GM18861 (cell line): ENCODE measurements at regions not wholly inside any gene's neighbourhood (a gene's known extent, or its start where the extent isn't known, plus 50 kb on each side); places are given as distances from the start of the nearest gene placed in this dataset.
"Not testable (repeated sequence)": the region's sequence is repeated elsewhere in the genome, so short reads cannot be mapped to it uniquely, and the experiment has no call there.

Experiments used
- ATAC-seq: cut with Tn5 transposase; IDR thresholded peaks from one replicate; pipeline ENCODE4 v1.9.1; 2021; ENCODE audit not compliant: unreplicated experiment

DNA sequence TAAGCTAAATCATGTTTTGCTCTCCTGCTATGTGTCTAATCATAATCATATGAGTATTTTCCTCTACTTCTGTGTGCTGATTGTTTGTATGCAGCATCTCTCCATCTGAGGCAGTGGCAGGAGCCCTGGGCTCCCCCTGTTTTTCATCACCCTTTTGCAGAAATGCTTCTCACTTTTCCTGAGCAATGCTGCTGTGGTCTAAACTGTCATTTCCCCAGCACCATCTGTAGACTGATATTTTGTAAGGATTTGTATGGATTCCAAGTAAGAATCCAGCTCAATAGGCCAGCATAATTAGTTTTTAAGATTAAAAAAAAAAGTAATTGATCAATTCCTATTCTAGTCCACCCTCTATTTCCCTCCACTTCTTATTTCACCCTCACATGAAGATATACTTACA lies 257.0 kb upstream of the CPHXL start:
- no peak for ATAC-seq

DNA sequence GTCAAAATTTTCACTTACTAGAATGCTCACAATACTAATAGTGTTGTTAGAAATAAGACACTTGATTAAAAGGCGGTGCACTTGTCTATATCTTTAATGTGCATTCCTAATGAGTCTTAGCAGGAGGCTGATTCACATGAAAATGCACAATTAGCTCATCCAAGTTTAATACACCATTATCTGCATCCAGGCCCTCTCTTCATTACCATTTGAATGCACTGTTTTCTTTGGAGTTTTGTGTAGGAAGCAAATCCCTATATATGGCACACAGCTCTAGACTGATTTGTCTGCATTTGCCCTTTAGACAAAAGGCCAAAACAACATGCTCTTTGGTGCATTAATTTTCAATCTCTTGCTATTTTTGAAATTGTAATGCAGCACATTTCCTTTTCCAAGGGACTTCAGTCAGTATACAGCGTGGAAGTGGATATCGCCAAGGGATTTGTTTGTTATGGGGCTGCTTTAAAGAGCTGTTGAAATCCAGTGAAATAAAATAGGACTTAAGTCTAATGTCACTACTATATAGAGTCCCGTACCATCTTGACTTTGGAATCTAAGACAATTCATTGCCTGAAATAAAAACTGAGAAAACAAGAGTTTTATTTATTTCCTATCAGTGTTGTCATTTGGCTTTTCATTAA lies 257.6 kb upstream of the CPHXL start:
- ATAC-seq = no peak

DNA sequence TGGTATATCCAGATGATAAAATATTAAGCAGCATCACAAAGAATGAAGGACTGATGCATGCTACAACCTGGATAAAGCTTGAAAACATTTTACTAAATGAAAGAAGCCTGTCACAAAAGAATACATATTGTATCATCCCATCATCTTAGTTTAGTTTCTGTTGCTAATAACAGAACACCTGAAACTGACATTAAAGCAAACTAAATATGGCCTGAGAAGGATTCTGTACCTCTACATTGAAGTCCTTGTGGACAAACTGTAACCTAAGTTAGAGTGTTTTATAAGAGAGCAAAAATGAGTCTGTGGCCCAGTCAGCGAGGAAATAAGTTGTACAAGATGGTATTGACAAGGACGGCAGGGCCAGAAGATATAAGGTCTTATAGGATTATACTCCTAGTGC lies 261.0 kb upstream of the CPHXL start:
- no peak for ATAC-seq

DNA sequence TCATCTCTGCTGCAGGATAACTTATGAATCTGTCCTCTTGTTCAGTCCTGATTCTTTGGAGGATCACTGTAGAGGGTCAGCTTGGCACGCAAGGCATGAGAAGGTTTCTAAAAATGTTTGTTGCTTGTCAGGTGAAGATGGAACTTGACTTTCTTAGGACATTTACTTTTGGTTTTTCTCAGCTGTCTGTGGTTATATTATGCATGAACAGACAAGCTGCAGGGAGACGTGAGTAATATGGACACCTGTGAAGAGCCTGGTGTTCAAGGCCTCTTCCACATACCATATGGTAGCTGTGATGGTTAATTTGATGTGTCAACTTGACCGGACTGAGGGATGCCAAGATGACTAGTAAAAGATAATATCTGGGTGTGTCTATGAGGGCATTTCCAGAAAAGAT lies 270.2 kb upstream of the CPHXL start:
- ATAC-seq = no peak

DNA sequence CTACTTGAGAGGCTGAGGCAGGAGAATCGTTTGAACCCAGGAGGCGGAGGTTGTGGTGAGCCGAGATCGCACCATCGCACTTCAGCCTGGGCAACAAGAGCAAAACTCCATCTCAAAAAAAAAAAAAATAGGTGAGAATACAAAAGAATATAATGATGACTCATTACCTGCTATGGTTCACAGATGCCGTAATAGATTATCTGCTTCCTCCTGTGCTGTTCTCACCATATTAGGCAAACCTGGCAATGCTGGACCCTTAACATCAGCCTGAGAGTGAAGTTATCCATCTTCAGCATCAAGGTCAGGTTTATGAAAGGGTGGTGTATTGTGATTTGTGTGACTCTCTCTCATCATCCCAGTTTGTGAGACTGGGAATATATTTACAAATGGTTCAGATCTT lies 271.3 kb upstream of the CPHXL start:
- ATAC-seq = no peak

DNA sequence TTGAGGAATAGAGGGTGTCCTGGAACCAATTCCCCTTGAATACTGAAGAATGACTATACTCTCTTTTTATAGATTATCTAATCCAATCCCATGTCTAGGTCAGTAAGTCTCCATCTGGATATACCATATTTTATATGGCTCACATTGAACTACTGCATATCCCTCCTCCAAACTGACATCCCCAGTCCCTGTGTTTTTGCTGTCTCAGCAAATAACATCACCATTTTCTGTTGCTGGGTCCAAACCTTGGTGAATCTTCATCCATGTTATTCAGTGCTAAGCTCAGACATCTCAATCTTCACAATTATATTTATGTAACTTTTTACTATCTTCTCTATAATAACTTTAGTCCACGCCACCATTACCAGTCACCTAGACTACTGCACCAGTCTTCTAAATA lies 269.6 kb upstream of the CNTNAP4 start:
- ATAC-seq = no peak

DNA sequence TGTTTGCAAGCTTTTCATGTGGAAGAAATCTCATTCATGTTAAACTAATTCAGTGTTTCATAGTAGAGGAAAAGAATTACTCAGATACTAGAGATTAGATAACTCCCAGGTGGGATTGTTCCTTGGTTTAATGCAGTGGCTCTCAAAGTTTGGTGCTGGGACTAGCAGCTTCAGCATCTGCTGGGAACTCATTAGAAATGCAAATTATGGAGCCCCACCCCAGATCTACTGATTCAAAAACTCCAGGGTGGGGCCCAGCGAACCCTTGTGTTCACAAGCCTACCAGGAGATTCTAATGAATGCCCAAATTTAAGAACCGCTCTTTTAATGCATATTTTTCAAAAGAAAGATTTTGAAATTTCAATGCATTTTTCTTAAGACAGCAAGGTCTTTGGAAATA lies 253.4 kb upstream of the CNTNAP4 start:
- no peak for ATAC-seq

DNA sequence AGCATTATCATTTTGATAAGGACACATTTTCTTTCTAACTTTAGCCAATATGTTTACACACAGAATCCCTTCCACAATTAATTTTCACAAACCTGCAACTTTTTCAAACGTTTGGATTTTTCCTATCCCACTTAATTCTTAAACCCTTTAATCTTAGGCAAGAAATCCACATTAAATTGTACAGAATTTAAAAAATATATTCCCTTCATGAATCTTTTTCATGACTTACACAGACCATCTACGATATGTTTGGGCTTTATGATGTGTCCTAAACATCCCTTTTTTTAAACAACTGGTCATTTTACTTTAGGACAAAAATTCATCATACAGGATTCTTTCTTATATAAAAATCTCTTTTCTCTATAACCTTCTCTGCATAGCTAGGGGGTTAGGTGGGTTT lies 241.5 kb upstream of the CNTNAP4 start:
- no peak for ATAC-seq

DNA sequence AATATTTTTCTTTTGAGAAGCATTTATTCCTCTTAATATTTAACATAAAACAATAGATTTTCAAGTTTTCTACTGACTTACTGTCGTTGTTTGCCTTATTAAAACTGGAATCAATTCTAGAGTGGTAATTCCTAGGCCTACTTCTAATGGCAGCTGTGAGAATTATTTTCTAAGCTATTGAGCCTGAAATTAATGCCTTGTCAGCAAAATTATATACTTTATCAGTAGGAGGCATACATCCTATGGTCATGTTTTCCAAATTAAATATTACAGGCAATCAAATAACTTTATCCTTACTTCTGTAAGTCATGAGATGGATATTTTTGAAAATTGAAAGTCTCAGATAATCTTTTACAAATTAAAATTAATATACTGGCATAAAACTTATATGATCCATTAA lies 239.1 kb upstream of the CNTNAP4 start:
- no peak for ATAC-seq

DNA sequence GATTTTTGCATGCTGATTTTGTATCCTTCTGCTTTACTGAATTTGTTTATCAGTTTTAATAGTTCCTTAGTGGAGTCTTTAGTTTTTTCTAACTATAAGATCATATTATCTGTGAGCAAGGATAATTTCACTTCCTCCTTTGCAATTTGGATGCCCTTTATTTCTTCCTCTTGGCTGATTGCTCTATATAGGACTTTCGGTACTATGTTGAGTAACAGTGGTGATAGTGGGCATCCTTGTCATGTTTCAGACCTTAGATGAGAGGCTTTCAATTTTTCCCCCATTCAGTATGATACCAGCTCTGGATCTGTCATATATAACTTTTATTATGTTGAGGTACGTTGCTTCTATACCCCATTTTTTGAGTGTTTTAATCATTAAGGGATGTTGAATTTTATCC lies 224.5 kb upstream of the CNTNAP4 start:
- no peak for ATAC-seq

DNA sequence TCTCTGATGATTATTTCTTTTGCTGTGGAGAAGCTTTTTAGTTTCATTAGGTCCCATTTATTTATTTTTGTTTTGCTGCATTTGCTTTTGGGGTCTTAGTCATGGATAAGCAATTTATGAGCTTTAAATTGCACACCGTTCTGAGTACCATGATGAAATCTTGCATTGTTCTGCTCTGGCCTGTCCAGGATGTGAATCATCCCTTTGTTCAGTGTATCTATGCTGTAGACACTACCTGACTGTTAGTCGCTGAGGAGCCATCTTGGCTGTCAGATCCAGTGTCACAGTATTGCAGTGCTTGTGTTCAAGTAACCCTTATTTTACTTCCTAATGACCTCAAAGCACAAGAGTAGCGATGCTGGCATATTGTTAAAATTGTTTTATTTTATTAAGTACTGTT lies 218.0 kb upstream of the CNTNAP4 start:
- no peak for ATAC-seq

DNA sequence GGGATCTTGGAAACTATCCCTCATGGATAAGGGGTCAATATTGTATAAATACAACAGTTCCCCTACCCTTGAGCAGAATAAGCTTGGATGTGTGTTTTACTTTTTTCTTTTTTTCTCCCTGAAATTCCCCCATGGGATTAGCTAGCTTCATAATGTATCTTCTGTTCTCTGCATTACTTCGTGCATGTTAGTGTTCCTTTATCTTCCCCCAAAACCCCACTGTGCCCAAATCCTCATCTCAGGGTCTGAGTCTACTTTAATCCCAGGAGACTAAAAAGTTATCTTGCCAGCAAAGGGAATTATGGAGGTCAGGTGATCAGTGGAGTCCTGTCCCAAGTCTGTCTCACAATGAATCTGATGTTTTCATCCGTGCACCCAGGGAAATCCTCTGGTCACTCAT lies 217.5 kb upstream of the CNTNAP4 start:
- ATAC-seq = no peak

DNA sequence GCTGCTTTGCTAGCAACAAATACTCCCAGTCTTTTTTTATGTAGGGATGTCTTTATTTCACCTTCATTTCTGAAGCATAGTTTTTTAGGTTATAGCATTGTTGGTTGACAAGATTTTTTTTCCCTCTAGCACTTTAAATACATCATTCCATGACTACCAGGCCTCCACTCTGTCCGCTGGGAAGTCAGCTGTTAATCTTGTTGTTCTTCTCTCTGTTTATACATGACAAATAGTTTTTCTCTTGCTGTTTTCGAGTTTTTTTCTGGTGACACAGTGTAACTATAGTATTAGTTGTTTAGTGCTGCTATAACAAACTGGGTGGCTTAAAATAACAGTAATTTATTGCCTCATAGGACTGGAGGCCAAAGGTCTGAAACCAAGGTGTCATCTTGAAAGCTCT lies 205.5 kb upstream of the CNTNAP4 start:
- ATAC-seq = no peak

DNA sequence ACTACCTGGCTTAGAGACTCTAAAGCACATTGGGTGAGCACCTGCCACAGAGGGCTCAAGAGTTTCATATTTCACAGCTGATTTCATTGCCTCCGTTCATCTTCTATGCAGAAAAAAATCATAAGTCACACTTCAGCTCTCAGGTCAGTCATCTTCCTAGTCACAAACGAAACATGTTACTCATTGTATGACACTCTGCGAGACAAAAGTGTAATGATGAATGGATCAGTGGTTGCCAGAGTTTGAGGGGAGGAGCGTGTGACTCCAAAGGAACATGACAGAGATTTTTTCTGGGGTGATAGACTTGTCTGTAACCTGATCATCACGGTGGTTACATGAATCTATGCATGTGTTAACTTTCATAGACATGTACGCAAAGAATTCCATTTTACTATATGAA lies 195.2 kb upstream of the CNTNAP4 start:
- ATAC-seq = no peak

DNA sequence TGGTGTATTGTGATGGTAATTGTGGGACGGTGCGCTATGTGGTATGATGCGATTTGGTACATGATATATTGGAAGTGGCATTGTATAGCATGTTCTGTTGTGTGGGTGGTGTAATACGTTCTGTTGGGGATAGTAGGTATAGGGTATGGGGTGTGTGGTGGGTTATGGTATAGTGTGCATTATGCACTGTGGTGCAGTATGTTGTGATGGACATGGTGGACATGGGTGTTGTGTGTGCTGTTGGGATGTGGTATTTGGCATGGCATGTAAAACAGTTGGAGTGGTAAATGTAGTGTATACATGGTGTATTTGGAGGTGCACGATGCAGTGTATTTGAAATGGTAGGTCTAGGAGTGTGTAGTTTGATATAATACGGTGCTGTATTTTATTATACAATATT lies 170.6 kb upstream of the CNTNAP4 start:
- ATAC-seq = no peak

DNA sequence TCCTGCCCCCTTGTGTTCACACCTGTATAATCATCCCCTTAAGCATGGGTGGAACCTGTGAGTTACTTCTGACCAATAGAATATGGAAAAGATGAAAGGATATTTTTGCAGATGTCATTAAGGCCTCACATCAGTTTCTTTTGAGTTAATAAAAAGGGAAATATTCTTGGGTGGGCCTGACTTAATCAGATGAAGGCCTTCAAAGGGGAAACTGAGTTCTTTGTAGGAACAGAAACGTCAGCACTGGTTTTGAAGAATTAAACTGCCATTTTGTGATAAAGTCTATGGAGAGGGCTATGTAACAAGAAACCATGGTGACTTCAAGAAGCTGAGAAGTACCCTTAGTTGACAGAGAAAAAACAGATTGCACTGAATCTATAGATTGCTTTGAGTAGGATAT lies 168.7 kb upstream of the CNTNAP4 start:
- no peak for ATAC-seq

DNA sequence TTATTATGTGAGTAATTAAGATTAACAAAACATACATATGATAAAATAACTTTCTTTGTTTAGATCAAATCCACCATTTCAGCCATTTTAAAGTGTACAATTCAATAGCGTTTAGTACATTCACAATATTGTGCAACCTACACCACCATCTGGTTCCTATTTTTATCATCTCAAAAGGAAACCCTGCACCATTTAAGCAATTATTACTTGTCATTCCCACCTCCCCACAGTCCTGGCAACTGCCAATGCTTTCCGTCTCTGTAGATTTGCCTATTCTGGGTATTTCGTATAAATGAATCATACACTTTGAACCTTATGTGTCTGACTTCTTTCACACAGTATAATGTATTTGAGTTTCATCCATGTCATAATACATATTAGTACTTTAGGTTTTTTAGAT lies 162.5 kb upstream of the CNTNAP4 start:
- ATAC-seq = no peak

DNA sequence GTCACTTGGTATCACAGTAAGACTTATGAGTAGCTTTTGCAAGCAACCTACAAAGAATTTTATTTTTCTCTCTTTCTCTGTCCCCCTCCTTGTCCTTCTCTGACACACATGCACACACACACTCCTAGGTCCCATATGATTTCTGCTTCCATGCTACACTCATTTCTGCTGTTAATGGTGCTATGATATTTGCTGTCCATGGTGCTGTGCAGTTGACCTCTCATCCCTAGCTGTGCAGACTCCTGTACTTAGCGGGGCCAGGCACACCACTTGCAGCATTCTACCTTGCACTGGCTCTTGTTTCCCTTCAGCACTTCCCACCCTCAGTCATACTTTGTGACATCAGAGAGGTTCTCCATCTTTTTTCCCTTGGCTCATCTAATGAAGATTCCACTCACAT lies 158.9 kb upstream of the CNTNAP4 start:
- no peak for ATAC-seq

DNA sequence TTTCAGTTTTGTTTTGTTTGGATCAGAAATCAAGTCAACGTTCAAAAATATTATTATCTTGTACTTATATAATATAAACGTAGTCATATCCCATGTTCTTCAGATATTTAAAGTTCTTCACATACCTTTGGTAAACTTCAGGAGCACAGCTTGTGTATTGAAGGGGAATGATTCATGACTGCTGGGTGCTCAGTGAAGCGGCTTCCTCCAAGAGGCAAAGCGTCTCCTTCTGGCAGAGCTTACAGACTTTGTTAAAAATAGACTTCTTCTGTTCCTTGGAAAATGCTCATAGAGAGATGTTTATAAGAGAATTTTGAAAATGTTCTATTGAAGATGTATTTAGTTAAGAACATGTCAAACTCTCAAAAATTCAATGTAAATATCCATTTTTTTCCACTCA lies 155.6 kb upstream of the CNTNAP4 start:
- ATAC-seq = no peak

DNA sequence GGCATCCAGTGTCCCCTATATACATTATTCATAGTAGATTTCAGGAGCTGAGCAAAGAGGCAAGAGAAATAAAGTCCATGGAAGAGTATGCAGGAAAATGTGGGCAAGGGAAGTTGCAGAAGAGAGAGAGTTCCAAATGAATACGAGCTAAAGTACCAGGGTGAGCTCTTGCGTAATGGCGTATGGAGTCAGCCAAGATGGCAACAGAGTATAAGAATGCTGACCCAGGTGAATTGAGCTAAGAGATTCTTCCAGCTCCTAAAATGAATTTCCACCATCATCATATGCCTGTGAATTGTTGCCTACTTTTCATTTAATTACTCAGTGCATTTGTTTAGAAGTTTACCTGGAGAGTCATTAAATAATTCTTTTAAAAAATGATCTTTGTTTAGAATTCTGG lies 153.2 kb upstream of the CNTNAP4 start:
- no peak for ATAC-seq

DNA sequence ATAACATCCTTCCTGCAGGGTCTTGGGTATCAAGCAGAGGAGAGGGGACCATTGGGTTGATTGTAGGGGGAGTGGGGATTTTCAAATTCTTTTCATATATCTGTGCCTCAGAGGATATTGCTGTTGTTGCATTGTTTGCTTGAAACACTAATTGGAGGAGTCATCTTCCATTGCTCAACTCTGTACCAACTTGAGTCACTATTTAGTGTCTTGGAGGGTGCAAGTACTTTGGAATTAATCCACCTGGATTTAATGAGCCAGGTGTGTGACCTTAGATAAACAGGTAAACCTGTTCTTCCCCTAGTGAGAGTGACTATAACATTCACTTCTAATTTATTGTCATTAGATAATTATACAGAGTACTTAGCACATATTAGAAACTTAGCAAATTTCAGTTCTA lies 151.3 kb upstream of the CNTNAP4 start:
- no peak for ATAC-seq

DNA sequence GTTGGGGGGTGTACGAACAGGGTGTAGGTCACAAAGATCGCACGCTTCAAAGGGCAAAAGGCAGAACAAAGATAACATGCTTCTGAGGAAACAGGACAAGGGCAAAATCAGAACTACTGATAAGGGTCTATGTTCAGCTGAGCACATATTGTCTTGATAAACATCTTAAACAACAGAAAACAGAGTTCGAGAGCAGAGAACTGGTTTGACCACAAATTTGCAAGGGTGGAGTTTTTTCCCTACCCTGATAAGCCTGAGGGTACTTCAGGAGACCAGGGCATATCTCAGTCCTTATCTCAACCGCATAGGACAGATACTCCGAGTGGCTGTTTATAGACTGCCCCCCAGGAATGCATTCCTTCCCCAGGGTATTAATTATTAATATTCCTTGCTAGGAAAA lies 139.1 kb upstream of the CNTNAP4 start:
- ATAC-seq = not testable (repeated sequence)

DNA sequence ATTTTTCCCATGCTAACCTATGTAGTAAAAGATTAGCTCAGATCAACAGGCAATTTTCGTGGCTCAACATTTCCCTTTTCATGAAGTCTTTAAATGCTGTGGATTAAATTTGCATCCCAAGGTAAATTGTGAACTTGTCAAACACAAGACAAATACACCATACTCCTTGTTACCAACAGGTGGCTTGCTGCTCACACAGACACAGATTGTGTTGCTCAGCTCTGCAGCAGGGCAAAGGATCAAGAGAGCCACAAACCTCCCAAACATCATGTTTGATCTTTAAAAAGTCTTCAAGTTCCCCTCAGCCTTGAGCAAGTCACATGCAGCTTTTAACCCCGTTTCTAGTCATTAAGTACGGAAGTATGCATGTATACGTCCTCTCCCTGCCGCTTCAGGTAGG lies 119.6 kb upstream of the CNTNAP4 start:
- no peak for ATAC-seq

DNA sequence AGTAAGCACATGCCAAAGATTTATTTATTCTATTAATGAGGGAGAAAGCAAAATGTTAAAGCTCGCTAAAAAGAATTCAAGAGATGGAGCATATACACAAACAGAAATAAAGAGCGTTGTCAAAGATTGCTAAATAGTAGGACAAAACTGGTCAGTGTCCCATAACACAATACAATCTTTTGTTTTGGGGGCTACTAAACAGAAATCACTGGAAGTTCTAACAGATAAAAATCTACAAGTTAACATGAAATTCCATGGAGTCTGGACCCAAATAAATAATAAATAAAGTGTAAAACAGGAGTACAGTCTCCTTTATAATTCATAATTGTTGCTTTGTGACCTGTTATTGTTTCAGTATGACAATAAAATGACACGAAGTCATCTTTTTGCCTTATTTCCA lies 115.2 kb upstream of the CNTNAP4 start:
- no peak for ATAC-seq
